ENCODE measurements at regions not wholly inside any gene's neighbourhood (a gene's known extent, or its start where the extent isn't known, plus 50 kb on each side); places are given as distances from the start of the nearest gene placed in this dataset.
"Not testable (repeated sequence)": the region's sequence is repeated elsewhere in the genome, so short reads cannot be mapped to it uniquely, and the experiment has no call there.

- DNase-seq (ENCODE audit: low read depth): no peak
Measured at GRCh38 chr5:113721171-113721570, 207.7 kb downstream of the YTHDC2 start.

- DNase-seq (ENCODE audit: low read depth): no peak
Measured at GRCh38 chr5:113723021-113723420, 209.5 kb downstream of the YTHDC2 start.

- no peak for DNase-seq (ENCODE audit: low read depth)
Measured at GRCh38 chr5:113735751-113736150, 222.3 kb downstream of the YTHDC2 start.

DNA sequence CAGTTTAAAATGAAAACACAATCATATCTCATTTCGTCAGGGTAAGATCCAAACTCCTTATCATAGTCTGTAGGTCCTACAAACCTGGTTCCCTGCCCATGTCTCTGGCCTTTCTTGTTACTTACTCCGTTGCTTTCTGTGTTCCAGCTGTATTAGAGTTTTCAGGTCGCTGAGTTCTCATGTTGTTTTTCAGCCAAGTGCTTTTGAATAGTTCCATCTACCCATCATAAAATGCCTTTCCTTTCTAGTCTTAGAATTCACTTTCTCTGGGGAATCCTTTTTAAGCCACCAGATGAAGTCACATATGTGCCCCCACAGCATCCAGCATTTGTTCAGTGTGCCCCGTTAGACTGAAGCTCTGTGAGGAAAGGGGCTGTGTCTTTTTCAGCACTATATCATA lies 228.7 kb downstream of the YTHDC2 start:
- no peak for DNase-seq (ENCODE audit: low read depth)

DNA sequence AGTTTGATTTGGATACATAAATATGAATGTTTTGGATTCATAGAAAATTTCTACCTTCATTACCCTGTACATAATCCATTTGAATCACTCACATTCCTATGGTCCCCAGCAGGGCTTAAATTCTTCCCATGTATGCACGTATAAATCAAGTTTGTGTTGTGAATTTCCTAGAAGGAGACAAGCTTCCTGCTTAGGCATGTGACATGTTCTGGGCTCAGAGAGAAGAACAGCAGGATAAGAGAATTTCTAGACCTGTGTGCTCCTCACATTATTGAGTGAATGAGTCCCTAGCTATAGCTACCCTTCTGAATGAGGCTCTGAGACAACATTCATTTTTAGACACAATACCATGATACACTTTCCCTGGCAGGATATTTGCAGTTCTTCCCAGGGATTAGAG lies 229.1 kb downstream of the YTHDC2 start:
- no peak for DNase-seq (ENCODE audit: low read depth)

GRCh38 chr5:113748403-113748802 lies 234.9 kb downstream of the YTHDC2 start:
- no peak for DNase-seq (ENCODE audit: low read depth)

- no peak for DNase-seq (ENCODE audit: low read depth)
Measured at GRCh38 chr5:113749334-113749733, 235.8 kb downstream of the YTHDC2 start.

DNA sequence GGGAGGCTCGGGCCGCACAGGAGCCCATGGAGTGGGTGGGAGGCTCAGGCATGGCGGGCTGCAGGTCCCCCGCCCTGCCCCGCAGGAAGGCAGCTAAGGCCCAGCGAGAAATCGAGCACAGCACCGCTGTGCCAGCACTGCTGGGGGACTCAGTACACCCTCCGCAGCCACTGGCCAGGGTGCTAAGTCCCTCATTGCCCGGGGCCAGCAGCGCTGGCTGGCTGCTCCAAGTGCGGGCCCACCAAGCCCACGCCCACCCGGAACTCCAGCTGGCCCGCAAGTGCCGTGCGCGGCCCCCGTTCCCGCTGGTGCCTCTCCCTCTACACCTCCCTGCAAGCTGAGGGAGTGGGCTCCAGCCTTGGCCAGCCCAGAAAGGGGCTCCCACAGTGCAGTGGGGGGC lies 239.7 kb downstream of the YTHDC2 start:
- DNase-seq (ENCODE audit: low read depth): not testable (repeated sequence)

DNA sequence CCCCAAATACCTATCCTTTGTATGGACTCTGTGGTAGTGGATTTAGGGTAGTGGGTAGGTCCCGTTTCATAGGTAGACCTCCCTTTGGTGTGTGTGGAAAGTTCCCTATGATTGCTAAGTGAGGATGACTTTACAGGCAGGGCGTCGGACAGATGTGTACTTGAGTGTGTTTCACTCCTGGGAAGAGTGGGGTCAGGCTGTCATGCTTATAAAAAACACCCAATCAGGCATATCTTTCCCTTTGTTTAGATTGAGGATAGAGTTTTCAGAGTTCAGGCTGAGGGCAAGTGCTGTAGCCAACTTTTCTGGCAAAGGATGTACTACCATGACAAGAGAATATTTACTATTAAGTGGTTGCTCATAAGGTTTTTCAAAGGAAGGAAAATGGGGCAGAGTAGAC lies 242.0 kb downstream of the YTHDC2 start:
- DNase-seq (ENCODE audit: low read depth): no peak

- DNase-seq (ENCODE audit: low read depth): no peak
Measured at GRCh38 chr5:113757508-113757907, 244.0 kb downstream of the YTHDC2 start.

DNA sequence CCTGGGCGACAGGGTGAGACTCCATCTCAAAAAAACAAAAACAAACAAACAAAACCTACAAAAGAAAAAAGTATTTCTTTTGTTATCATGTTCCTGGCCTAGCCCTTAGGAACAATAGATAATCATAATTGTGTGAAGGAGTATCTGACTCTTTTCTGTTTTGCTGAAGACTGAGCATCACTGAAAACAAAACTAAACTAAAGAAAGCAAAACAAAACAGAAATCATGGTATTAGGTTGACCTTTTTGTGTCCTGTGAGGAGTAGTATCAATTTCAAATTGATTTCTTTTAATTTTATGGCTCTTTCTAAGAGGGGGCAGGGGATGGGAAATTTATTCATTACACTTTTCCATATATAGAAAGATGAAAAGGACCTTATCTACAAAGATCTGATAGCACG lies 246.0 kb downstream of the YTHDC2 start:
- DNase-seq (ENCODE audit: low read depth): no peak

DNA sequence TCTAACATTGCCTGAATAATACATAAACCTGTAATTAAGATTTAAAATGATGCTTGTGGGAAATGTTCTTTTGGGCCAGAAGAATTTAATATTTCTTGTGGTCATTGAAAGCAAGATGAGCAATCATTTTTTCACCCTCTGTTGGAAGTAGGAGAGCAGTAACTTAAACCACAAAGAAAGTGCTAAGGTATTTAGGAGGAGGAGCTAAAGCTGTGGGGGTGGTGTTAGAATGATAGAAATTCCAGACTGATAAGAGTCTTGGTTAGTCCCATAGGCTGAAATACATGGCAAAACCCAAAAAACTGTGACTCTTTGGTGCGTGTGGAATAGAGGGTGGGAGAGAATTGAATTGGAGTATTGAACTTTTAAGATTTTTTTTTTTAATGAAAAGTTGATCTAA lies 247.0 kb downstream of the YTHDC2 start:
- DNase-seq (ENCODE audit: low read depth): peak; percentile 5

DNA sequence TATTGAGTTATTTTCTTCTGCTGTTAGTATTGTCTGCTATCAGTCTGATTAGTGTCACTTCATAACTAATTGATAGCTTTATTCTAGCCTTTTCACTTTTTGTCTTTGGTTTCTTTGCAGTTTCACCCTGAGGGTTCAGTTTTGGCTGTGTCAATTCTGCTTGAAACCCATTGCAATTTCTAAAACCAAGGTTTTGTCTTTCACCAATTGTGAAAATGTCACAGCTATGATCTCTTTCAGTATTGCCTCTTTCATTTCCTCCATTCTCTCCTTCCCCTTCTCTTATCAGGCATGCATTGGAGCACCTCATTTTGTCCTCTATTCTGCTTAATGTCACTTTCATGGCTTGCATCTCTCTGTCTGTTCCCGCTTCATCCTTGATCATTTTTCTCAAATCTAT lies 248.1 kb downstream of the YTHDC2 start:
- DNase-seq (ENCODE audit: low read depth): no peak

DNA sequence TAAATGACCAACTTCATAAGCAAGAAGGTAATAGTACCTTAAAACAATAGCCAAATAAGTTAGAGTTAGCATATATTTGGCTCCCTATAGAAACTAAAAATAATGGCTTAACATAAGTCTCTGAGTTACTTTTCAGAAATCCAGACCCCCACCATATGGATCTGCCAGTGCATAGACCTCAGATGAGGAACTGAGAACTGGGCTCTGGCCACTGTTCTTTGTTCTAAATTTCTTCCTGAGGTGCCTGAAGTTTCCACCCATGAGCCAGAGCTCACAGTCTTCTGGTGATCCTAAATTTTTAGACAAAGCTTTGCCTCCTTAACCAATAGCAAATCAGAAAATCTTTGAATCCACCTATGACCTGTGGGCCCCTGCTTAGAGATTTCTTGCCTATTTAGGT lies 250.9 kb downstream of the YTHDC2 start:
- no peak for DNase-seq (ENCODE audit: low read depth)

DNA sequence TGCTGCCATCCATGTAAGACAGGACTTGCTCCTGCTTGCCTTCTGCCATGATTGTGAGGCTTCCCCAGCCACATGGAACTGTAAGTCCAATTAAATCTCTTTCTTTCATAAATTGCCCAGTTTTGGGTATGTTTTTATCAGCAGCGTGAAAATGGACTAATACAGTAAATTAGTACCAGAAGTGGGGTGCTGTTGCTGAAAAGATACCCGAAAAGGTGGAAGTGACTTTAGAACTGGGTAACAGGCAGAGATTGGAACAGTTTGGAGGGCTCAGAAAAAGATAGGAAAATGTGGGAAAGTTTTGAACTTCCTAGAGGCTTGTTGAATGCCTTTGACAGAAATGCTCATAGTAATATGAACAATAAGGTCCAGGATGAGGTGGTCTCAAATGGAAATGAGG lies 253.3 kb downstream of the YTHDC2 start:
- DNase-seq (ENCODE audit: low read depth): not testable (repeated sequence)

- no peak for DNase-seq (ENCODE audit: low read depth)
Measured at GRCh38 chr5:113770648-113771047, 257.2 kb downstream of the YTHDC2 start.

DNA sequence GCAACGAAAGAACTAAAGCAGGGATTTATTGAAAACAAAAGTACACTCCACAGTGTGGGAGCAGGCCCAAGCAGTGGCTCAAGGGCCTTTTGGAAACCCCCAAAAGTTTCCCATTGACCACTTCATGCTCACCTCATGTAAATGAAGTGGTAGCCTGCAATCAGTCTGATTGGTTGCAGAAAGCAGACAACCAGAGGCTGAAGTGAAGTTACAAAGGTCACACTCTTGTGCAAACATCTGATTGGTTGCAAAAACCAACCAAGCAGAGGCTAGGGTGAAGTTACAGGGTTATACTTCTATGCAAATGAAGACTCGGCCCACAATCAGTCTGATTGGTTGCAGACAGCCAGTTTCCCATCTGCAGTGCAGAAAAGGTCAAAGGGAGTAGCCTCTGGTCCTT lies 258.0 kb downstream of the YTHDC2 start:
- no peak for DNase-seq (ENCODE audit: low read depth)

GRCh38 chr5:113776168-113776567 lies 262.7 kb downstream of the YTHDC2 start:
- no peak for DNase-seq (ENCODE audit: low read depth)

DNA sequence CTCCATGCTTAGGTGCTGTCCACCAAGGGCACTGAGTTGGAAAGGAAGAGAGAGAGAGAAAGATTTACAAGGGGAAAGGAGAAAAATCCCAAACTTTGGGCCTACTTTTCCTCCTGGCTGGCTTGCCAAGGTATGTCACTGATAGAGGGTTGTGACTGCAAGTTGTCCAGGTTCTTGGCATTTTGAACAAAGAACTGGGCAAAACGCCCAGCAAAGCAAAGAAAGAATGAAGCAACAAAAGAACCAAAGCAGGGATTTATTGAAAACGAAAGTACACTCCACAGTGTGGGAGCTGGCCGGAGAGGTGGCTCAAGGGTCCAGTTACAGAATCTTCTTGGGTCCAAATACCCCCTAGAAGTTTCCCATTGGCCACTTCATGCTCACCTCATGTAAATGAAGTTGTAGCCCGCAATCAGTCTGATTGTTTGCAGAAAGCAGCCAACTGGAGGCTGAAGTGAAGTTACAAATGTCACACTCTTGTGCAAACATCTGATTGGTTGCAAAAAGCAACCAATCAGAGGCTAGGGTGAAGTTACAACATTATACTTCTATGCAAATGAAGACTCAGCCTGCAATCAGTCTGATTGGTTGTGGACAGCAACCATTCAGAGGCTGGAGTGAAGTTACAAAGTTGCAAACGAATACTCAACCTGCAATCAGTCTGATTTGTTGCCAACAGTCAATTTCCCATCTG lies 263.5 kb downstream of the YTHDC2 start:
- DNase-seq (ENCODE audit: low read depth): peak; percentile 14

DNA sequence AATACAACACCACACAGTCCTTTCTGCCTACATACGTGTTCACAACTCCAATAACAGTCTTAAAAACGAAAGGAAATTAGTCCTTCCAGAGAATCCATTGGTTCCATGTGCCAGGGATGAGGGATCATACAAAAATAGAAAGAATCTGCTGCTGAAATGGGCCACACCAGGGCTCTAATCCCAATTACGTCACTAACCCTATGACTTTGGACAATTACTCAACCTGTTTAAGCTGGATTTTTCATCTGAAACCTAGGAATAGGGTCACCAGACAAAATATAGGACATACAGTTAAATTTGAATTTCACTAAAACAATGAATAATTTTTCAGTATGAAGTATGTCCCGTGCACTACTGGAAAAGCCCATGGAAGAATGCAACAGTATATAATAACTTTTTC lies 264.7 kb downstream of the YTHDC2 start:
- DNase-seq (ENCODE audit: low read depth): no peak

DNA sequence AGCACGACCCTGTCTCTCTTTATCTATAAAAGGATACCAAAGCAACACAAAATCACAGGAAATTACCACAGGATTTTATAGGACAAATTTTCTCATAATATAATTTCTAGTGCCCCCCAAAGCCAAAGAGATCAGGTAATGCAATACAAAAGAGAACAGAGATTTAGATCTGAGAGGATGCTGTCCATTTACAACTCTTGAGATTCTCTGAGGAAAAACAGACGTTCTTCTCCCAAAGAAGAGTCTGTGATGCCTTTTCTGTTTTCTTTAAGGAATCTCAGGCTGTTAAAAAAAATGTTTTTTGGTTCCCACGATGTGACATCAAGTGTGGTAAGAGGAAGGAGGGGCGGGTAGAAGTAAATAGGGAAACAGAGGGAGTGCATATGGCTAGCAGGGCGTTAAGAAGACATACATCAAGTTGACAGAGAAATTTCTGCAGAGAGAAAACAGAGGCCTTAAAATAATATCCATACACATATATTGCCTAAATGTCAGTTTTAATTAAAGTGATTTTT lies 274.7 kb downstream of the YTHDC2 start:
- no peak for DNase-seq (ENCODE audit: low read depth)

GRCh38 chr5:113789769-113790168 lies 276.3 kb downstream of the YTHDC2 start:
- DNase-seq (ENCODE audit: low read depth): no peak

GRCh38 chr5:113792806-113793205 lies 279.3 kb downstream of the YTHDC2 start:
- no peak for DNase-seq (ENCODE audit: low read depth)

- no peak for DNase-seq (ENCODE audit: low read depth)
Measured at GRCh38 chr5:113794981-113795380, 281.5 kb downstream of the YTHDC2 start.

All from iris pigment epithelial cell (primary cell).